HFFc6 (cell line): ENCODE measurements at regions not wholly inside any gene's neighbourhood (a gene's known extent, or its start where the extent isn't known, plus 50 kb on each side); places are given as distances from the start of the nearest gene placed in this dataset.

Experiments used
- DNase-seq: peaks from one replicate; pipeline ENCODE4 v3.0.0-alpha.2; 2018
- H3K27ac Mint-ChIP-seq: 2 replicates; pipeline ENCODE4 v1.8.0; 2020; ENCODE audit warnings: mild to moderate bottlenecking, mixed read lengths
- H3K27me3 Mint-ChIP-seq: 2 replicates; pipeline ENCODE4 v1.8.0; 2021; ENCODE audit warnings: mild to moderate bottlenecking, moderate library complexity, mixed read lengths; ENCODE audit not compliant: insufficient read depth
- H3K36me3 Mint-ChIP-seq: 2 replicates; pipeline ENCODE4 v1.8.0; 2021; ENCODE audit warnings: low read depth, mixed read lengths
- H3K4me1 Mint-ChIP-seq: 2 replicates; pipeline ENCODE4 v1.8.0; 2020; ENCODE audit warnings: low read depth, mixed read lengths
- H3K4me3 Mint-ChIP-seq: 2 replicates; pipeline ENCODE4 v1.8.0; 2020; ENCODE audit warnings: mild to moderate bottlenecking, moderate library complexity, mixed read lengths
- H3K9me3 Mint-ChIP-seq: 2 replicates; pipeline ENCODE4 v1.8.0; 2020; ENCODE audit warnings: mild to moderate bottlenecking, mixed read lengths
- CTCF ChIP-seq: fragments of 200-600 bp; sonication (generic); IDR thresholded peaks from 2 replicates; pipeline ENCODE4 v1.5.0; 2021; ENCODE audit warnings: antibody characterized with exemption, mild to moderate bottlenecking

GRCh38 chr5:61701877-61702602, 370.0 kb downstream of the ZSWIM6 start:
- Mint-ChIP-seq H3K4me1 (no peaks in the 10 kb centered on the region), H3K27ac (no peak overlapping the region), H3K27me3 (peaks cover 10% of the 10 kb centered on the region), H3K36me3 (no peaks in the 10 kb centered on the region), H3K4me3 (no peak overlapping the region), H3K9me3 (no peaks in the 10 kb centered on the region)
- DNase-seq, result no peak
- no peak for TF ChIP-seq CTCF

GRCh38 chr5:61702784-61703183, 370.7 kb downstream of the ZSWIM6 start:
- no peak for DNase-seq
- no peaks in the 10 kb centered on the region for H3K9me3 Mint-ChIP-seq
- H3K4me1 Mint-ChIP-seq, result no peaks in the 10 kb centered on the region
- no peak overlapping the region for H3K4me3 Mint-ChIP-seq
- H3K36me3 Mint-ChIP-seq, result no peaks in the 10 kb centered on the region
- peaks cover 10% of the 10 kb centered on the region for H3K27me3 Mint-ChIP-seq
- H3K27ac Mint-ChIP-seq, result no peak overlapping the region
- no peak for TF ChIP-seq CTCF

GRCh38 chr5:61704289-61704688, 372.2 kb downstream of the ZSWIM6 start:
- Mint-ChIP-seq H3K4me1 (no peaks in the 10 kb centered on the region), H3K27ac (no peak overlapping the region), H3K27me3 (peaks cover 12% of the 10 kb centered on the region), H3K4me3 (no peak overlapping the region), H3K36me3 (no peaks in the 10 kb centered on the region), H3K9me3 (no peaks in the 10 kb centered on the region; the same call in 1 of the 2 replicates)
- no peak for TF ChIP-seq CTCF
- no peak for DNase-seq

GRCh38 chr5:61706751-61707150, 374.7 kb downstream of the ZSWIM6 start:
- no peak for TF ChIP-seq CTCF
- Mint-ChIP-seq H3K27ac (no peak overlapping the region), H3K27me3 (peaks cover 8% of the 10 kb centered on the region), H3K9me3 (peaks cover 8% of the 10 kb centered on the region; the same call in 1 of the 2 replicates), H3K4me3 (no peak overlapping the region), H3K4me1 (no peaks in the 10 kb centered on the region), H3K36me3 (no peaks in the 10 kb centered on the region)
- no peak for DNase-seq

- H3K27me3 Mint-ChIP-seq, result 0 out of 2 replicates have a peak, but pooled peaks cover 2% of the 10 kb centered on the region
- H3K4me3 Mint-ChIP-seq, result no peak overlapping the region
- no peak overlapping the region for H3K27ac Mint-ChIP-seq
- no peaks in the 10 kb centered on the region for H3K9me3 Mint-ChIP-seq
- no peak for DNase-seq
- no peaks in the 10 kb centered on the region for H3K4me1 Mint-ChIP-seq
- TF ChIP-seq CTCF, result no peak
- no peaks in the 10 kb centered on the region for H3K36me3 Mint-ChIP-seq
Observed at GRCh38 chr5:61719124-61719523, 387.1 kb downstream of the ZSWIM6 start.
